Upper lobe of left lung (tissue), 4 donors: ENCODE measurements at regions not wholly inside any gene's neighbourhood (a gene's known extent, or its start where the extent isn't known, plus 50 kb on each side); places are given as distances from the start of the nearest gene placed in this dataset.
"Not testable (repeated sequence)": the region's sequence is repeated elsewhere in the genome, so short reads cannot be mapped to it uniquely, and the experiment has no call there.

Source experiments
- EP300 ChIP-seq, 4 donors: sonication (generic); formaldehyde crosslinking; IDR thresholded peaks; one replicate each; pipeline ENCODE4 v1.5.1; 2017; ENCODE audit warnings: antibody characterized with exemption in 4 of 4, control low read depth in 2 of 4
- POLR2A ChIP-seq, 4 donors: fragments of 450-650 bp; IDR thresholded peaks; one replicate each; pipeline ENCODE4 v1.5.1; 2016 to 2017; ENCODE audit warnings: antibody characterized with exemption in 4 of 4, mild to moderate bottlenecking in 2 of 4
- POLR2AphosphoS5 ChIP-seq, 2 donors: sonication (generic); formaldehyde crosslinking; IDR thresholded peaks; one replicate each; pipeline ENCODE4 v1.5.1; 2017; ENCODE audit warnings: antibody characterized with exemption in 2 of 2
- TF ChIP-seq, protein P1 (sequence below), 6 experiments: fragments of 450-650 bp in 4 of 6; fragments of 200-600 bp in 2 of 6; sonication (generic) in 2 of 6; IDR thresholded peaks; one replicate each; pipeline ENCODE4 v1.5.1; 2016 to 2019; ENCODE audit warnings: antibody characterized with exemption in 6 of 6

- TF ChIP-seq POLR2A, EP300, POLR2AphosphoS5 (IDR thresholded peaks at IDR 0.05): not testable (repeated sequence)
- TF ChIP-seq, protein P1, sequence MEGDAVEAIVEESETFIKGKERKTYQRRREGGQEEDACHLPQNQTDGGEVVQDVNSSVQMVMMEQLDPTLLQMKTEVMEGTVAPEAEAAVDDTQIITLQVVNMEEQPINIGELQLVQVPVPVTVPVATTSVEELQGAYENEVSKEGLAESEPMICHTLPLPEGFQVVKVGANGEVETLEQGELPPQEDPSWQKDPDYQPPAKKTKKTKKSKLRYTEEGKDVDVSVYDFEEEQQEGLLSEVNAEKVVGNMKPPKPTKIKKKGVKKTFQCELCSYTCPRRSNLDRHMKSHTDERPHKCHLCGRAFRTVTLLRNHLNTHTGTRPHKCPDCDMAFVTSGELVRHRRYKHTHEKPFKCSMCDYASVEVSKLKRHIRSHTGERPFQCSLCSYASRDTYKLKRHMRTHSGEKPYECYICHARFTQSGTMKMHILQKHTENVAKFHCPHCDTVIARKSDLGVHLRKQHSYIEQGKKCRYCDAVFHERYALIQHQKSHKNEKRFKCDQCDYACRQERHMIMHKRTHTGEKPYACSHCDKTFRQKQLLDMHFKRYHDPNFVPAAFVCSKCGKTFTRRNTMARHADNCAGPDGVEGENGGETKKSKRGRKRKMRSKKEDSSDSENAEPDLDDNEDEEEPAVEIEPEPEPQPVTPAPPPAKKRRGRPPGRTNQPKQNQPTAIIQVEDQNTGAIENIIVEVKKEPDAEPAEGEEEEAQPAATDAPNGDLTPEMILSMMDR (IDR thresholded peaks at IDR 0.05) = not testable (repeated sequence)
These were observed 207.0 kb downstream of the FAM72C start for GRCh38 chr1:143764831-143765230.
